ENCODE measurements at regions not wholly inside any gene's neighbourhood (a gene's known extent, or its start where the extent isn't known, plus 50 kb on each side); places are given as distances from the start of the nearest gene placed in this dataset.

DNA sequence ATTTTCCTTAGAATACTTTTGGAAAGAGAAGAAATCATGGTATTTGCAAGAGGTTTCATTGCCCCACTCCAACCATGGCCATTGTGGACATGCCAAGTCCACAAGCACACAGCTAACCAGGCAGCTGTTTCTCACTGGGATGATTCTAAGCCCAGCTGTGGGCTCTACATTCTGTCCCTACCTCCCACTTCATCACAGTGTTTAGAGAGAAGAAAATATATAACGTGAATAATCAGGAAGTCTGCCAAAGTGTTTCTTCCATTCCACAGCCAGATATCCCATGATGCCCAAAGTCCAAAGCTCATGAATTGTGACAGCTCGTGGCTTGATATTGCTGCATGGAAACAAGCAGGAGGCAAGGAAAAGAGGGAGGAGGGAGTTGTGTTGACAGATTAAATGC lies 433.7 kb upstream of the GYPC start:
- 47% methylated on average over 2 of the region's 2 CpGs for WGBS (ENCODE audit: insufficient coverage, low lambda C conversion rate)
- no peak for DNase-seq
- H3K9me3 ChIP-seq (ENCODE audit: control insufficient read depth, low read depth, low read length): no peaks in the 10 kb centered on the region
- H3K4me3 ChIP-seq (ENCODE audit: low read length): no peak overlapping the region
- no peaks in the 10 kb centered on the region for H3K36me3 ChIP-seq (ENCODE audit: control insufficient read depth, insufficient read depth, low read length)
- H3K4me1 ChIP-seq (ENCODE audit: control insufficient read depth, insufficient read depth, low read length): no peaks in the 10 kb centered on the region
- H3K27me3 ChIP-seq (ENCODE audit: control insufficient read depth, insufficient read depth, low read length): no peaks in the 10 kb centered on the region
- H3K27ac ChIP-seq (ENCODE audit: low read length): no peak overlapping the region

DNA sequence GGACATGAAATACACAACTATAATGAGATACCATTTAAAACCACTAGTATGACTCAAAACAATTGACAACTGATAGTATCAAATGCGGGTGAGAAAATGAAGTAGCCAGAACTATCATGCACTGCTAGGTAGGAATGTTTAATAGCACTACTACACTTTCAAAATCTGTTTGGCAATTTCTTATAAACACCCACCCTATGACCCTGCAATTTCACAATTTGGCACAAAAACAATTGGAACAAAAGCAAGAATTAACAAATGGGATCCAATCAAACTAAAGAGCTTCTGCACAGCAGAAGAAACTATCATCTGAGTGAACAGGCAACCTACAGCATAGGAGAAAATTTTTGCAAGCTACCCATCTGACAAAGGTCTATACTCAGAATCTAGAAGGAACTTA lies 431.2 kb upstream of the GYPC start:
- 100% methylated on average over 1 of the region's 1 CpG for WGBS (ENCODE audit: insufficient coverage, low lambda C conversion rate)
- no peak for DNase-seq
- H3K4me1 ChIP-seq (ENCODE audit: control insufficient read depth, insufficient read depth, low read length): no peaks in the 10 kb centered on the region
- H3K27me3 ChIP-seq (ENCODE audit: control insufficient read depth, insufficient read depth, low read length): no peaks in the 10 kb centered on the region
- H3K36me3 ChIP-seq (ENCODE audit: control insufficient read depth, insufficient read depth, low read length): no peaks in the 10 kb centered on the region
- no peak overlapping the region for H3K4me3 ChIP-seq (ENCODE audit: low read length)
- no peak overlapping the region for H3K27ac ChIP-seq (ENCODE audit: low read length)
- no peaks in the 10 kb centered on the region for H3K9me3 ChIP-seq (ENCODE audit: control insufficient read depth, low read depth, low read length)

DNA sequence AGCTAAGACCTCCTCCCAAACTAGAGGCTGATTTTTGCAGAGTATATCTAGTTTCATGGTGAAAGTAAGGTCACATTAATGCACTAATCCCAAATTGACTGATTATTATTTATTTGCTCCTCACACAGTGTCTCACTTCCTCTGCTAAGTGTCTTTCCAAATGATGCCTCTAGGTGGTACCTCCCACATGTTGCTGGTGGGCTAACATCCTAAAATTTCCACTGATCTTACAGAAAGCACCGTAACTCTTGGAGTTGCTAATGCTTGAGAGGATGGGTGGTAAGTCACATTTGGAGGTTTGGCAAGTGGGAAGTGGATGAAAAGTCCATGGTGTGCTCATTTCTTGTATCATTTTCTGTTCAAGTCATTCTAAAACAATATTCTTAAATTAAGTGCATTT lies 428.7 kb upstream of the GYPC start:
- no peak for DNase-seq
- Histone ChIP-seq H3K9me3 (ENCODE audit: control insufficient read depth, low read depth, low read length) (no peaks in the 10 kb centered on the region), H3K4me3 (ENCODE audit: low read length) (no peak overlapping the region), H3K27ac (ENCODE audit: low read length) (no peak overlapping the region), H3K27me3 (ENCODE audit: control insufficient read depth, insufficient read depth, low read length) (no peaks in the 10 kb centered on the region), H3K4me1 (ENCODE audit: control insufficient read depth, insufficient read depth, low read length) (no peaks in the 10 kb centered on the region), H3K36me3 (ENCODE audit: control insufficient read depth, insufficient read depth, low read length) (no peaks in the 10 kb centered on the region)
- WGBS (ENCODE audit: insufficient coverage, low lambda C conversion rate): no CpG with 5 or more reads among the region's 1 CpG

DNA sequence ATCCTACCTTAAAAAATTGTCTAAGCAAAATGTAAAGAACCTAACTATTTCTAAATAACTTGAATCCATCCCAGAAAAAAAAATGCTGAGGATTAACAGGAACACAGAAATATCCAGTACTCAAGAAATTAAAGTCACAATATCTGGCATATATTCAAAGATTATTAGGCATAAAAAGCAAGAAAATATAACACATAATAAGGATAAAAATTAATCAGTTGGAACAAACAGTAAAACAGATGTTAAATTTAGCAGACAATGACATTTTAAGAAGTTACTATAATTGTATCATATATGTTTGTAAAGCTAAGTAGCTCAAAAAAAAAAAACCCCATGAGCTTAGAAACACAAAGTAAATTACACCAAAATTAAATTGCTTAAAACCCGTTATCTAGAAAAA lies 427.4 kb upstream of the GYPC start:
- H3K27me3 ChIP-seq (ENCODE audit: control insufficient read depth, insufficient read depth, low read length): no peaks in the 10 kb centered on the region
- H3K4me1 ChIP-seq (ENCODE audit: control insufficient read depth, insufficient read depth, low read length): no peaks in the 10 kb centered on the region
- no peak for DNase-seq
- H3K36me3 ChIP-seq (ENCODE audit: control insufficient read depth, insufficient read depth, low read length): no peaks in the 10 kb centered on the region
- H3K4me3 ChIP-seq (ENCODE audit: low read length): no peak overlapping the region
- 71% methylated on average over 1 of the region's 1 CpG for WGBS (ENCODE audit: insufficient coverage, low lambda C conversion rate)
- no peaks in the 10 kb centered on the region for H3K9me3 ChIP-seq (ENCODE audit: control insufficient read depth, low read depth, low read length)
- no peak overlapping the region for H3K27ac ChIP-seq (ENCODE audit: low read length)

DNA sequence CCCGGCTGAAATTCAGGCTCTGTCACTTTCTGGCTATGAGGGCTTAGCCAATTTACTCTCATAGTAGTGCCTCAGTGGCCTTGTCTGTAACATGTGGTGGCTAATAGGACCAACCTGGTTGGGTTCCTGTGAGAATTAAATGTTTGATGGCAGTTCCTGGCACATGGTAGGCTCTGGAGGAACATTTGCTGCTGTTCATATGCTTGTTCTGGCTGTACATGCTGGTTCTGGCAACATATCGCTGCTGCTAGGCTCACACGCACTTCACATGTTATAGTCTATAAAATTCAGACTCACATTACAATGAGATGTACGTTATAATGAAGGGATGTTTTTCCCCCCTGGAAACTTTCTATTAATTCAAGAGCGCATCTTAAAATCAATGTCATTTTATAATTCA lies 417.7 kb upstream of the GYPC start:
- DNase-seq: no peak
- Histone ChIP-seq H3K27ac (ENCODE audit: low read length) (no peak overlapping the region), H3K36me3 (ENCODE audit: control insufficient read depth, insufficient read depth, low read length) (no peaks in the 10 kb centered on the region), H3K27me3 (ENCODE audit: control insufficient read depth, insufficient read depth, low read length) (no peaks in the 10 kb centered on the region), H3K4me3 (ENCODE audit: low read length) (no peak overlapping the region), H3K9me3 (ENCODE audit: control insufficient read depth, low read depth, low read length) (no peaks in the 10 kb centered on the region), H3K4me1 (ENCODE audit: control insufficient read depth, insufficient read depth, low read length) (no peaks in the 10 kb centered on the region)
- WGBS (ENCODE audit: insufficient coverage, low lambda C conversion rate): 100% methylated on average over 3 of the region's 5 CpGs

DNA sequence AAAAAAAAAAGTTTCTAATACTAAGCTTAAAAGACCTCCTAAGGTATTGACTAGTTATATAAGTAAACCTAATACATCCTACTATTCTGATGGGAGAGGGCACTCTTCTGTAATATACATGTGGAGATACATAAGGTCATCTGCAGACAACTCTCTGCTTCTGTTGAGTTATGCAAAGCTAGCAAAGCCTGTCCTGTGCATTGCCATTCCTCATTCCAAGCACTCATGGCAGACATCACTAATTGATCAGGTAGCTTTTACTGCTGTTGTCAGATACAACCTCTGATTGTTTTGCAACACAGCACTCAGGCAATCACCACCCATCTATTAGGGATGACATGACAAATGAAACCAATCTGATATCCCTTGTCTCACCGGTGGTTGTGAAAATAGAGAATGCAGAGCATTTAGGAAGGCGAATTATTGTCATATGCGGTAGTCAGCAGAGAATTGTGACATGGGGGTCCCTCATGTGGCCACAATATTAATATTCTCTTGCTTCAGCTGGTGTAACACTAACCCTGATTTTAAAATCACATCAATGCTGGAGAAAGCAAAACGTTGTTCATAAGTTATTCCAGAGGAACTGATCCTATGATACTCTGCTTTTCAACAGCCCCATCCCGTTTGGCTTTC lies 416.5 kb upstream of the GYPC start:
- no peaks in the 10 kb centered on the region for H3K9me3 ChIP-seq (ENCODE audit: control insufficient read depth, low read depth, low read length)
- H3K27me3 ChIP-seq (ENCODE audit: control insufficient read depth, insufficient read depth, low read length): no peaks in the 10 kb centered on the region
- H3K27ac ChIP-seq (ENCODE audit: low read length): no peak overlapping the region
- WGBS (ENCODE audit: insufficient coverage, low lambda C conversion rate): 80% methylated on average over 1 of the region's 5 CpGs
- DNase-seq: no peak
- no peaks in the 10 kb centered on the region for H3K4me1 ChIP-seq (ENCODE audit: control insufficient read depth, insufficient read depth, low read length)
- H3K36me3 ChIP-seq (ENCODE audit: control insufficient read depth, insufficient read depth, low read length): no peaks in the 10 kb centered on the region
- H3K4me3 ChIP-seq (ENCODE audit: low read length): no peak overlapping the region

DNA sequence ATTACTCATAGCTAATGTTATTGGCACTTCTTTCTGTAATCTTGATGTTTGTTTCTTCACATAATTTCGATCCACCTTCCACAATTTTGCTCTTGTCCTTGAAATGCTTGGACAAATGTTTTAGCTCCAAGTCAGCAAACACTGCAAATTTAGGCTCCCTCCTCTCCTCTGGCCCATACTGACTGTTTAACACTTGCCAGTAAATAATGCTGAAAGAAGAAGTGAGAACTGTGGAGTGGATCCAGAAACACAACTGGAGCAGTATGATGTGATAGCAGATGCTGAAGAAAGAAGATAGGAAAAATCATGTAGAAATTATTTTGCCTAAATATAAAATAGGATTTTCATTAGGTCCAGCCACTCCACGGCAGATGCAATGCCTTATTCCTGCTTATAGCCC lies 415.0 kb upstream of the GYPC start:
- Histone ChIP-seq H3K9me3 (ENCODE audit: control insufficient read depth, low read depth, low read length) (no peaks in the 10 kb centered on the region), H3K27me3 (ENCODE audit: control insufficient read depth, insufficient read depth, low read length) (no peaks in the 10 kb centered on the region), H3K4me1 (ENCODE audit: control insufficient read depth, insufficient read depth, low read length) (no peaks in the 10 kb centered on the region), H3K27ac (ENCODE audit: low read length) (no peak overlapping the region), H3K36me3 (ENCODE audit: control insufficient read depth, insufficient read depth, low read length) (no peaks in the 10 kb centered on the region), H3K4me3 (ENCODE audit: low read length) (no peak overlapping the region)
- no peak for DNase-seq
- 93% methylated on average over 2 of the region's 2 CpGs for WGBS (ENCODE audit: insufficient coverage, low lambda C conversion rate)

DNA sequence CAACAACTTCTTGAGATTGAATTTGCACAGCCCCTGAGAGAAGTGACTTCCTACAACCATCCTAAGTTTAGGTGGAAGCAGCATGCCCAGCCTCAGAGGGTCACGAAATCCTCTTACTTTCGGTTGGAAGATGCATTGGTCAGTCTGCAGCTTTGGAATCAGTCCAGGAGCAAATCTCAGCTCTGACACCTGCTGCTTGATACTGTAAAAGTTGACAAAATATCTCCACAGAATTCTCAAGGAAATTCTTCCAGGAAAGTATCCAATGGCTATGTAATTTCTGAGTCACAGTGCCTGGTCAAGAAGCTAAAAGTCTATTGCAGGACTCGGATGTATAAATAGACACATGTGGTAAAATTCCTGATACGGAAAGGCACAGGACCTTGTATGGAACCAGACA lies 414.5 kb upstream of the GYPC start:
- Histone ChIP-seq H3K4me3 (ENCODE audit: low read length) (no peak overlapping the region), H3K4me1 (ENCODE audit: control insufficient read depth, insufficient read depth, low read length) (no peaks in the 10 kb centered on the region), H3K27me3 (ENCODE audit: control insufficient read depth, insufficient read depth, low read length) (no peaks in the 10 kb centered on the region), H3K27ac (ENCODE audit: low read length) (no peak overlapping the region), H3K9me3 (ENCODE audit: control insufficient read depth, low read depth, low read length) (no peaks in the 10 kb centered on the region), H3K36me3 (ENCODE audit: control insufficient read depth, insufficient read depth, low read length) (no peaks in the 10 kb centered on the region)
- WGBS (ENCODE audit: insufficient coverage, low lambda C conversion rate): no CpG with 5 or more reads among the region's 4 CpGs
- no peak for DNase-seq

DNA sequence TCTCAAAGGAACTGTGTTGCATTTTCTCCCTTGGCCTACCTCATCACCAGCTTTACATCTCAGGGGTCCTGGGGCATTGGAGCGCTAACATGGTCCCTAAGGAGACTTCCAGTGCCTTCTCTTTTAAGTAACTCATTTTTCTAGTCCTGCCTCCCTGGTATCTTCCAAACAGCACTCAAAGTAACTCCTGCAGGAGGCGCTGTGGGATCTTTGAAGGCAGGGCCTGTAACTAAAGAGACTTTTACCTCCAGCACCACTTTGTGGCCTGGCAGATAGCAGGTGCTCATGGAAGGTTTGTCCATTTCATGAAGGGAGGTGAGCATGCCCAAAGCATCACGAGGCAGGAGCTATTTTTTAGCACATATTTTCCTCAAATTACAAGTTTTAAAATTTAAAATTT lies 411.0 kb upstream of the GYPC start:
- Histone ChIP-seq H3K36me3 (ENCODE audit: control insufficient read depth, insufficient read depth, low read length) (no peaks in the 10 kb centered on the region), H3K9me3 (ENCODE audit: control insufficient read depth, low read depth, low read length) (no peaks in the 10 kb centered on the region), H3K27me3 (ENCODE audit: control insufficient read depth, insufficient read depth, low read length) (no peaks in the 10 kb centered on the region), H3K4me3 (ENCODE audit: low read length) (no peak overlapping the region), H3K27ac (ENCODE audit: low read length) (no peak overlapping the region), H3K4me1 (ENCODE audit: control insufficient read depth, insufficient read depth, low read length) (no peaks in the 10 kb centered on the region)
- WGBS (ENCODE audit: insufficient coverage, low lambda C conversion rate): 33% methylated on average over 1 of the region's 3 CpGs
- peak; percentile 7 to 31 for DNase-seq

DNA sequence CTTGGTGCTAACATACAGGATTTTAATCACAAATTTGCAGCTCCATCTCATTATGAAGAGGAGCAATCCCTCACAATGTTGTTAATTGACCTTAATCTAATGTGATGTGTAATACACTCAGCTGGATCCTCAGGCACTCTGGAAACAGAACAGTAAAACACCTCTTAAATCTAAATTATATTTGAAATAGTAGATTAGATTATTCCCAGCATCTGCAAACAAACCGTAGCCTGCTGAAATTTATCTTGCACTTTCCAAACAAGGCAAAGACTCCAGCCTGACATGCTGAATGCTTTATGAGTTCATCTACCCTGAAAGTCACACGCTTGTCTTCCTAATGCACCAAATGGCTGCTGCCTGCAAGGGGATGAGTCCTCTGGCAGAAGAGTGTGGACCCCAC lies 402.3 kb upstream of the GYPC start:
- Histone ChIP-seq H3K27ac (ENCODE audit: low read length) (no peak overlapping the region), H3K36me3 (ENCODE audit: control insufficient read depth, insufficient read depth, low read length) (no peaks in the 10 kb centered on the region), H3K4me3 (ENCODE audit: low read length) (no peak overlapping the region), H3K4me1 (ENCODE audit: control insufficient read depth, insufficient read depth, low read length) (no peaks in the 10 kb centered on the region), H3K9me3 (ENCODE audit: control insufficient read depth, low read depth, low read length) (no peaks in the 10 kb centered on the region), H3K27me3 (ENCODE audit: control insufficient read depth, insufficient read depth, low read length) (no peaks in the 10 kb centered on the region)
- no CpG with 5 or more reads among the region's 2 CpGs for WGBS (ENCODE audit: insufficient coverage, low lambda C conversion rate)
- no peak for DNase-seq

DNA sequence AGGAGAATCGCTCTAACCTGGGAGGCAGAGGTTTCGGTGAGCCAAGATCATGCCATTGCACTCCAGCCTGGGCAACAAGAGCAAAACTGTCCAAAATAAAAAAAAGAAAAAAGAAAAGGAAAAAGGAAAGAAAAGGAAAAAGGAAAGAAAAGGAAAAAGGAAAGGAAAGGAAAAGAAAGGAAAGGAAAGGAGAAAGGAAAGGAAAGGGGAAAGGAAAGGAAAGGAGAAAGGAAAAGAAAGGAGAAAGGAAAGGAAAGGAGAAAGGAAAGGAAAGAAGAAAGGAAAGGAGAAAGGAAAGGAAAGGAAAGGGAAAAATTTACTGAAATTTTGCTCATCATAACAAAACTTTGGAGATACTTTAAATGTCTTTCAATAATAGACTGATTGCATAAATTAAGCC lies 391.3 kb upstream of the GYPC start:
- Histone ChIP-seq H3K4me1 (ENCODE audit: control insufficient read depth, insufficient read depth, low read length) (no peaks in the 10 kb centered on the region), H3K27ac (ENCODE audit: low read length) (no peak overlapping the region), H3K36me3 (ENCODE audit: control insufficient read depth, insufficient read depth, low read length) (no peaks in the 10 kb centered on the region), H3K4me3 (ENCODE audit: low read length) (no peak overlapping the region), H3K9me3 (ENCODE audit: control insufficient read depth, low read depth, low read length) (no peaks in the 10 kb centered on the region), H3K27me3 (ENCODE audit: control insufficient read depth, insufficient read depth, low read length) (no peaks in the 10 kb centered on the region)
- no peak for DNase-seq
- WGBS (ENCODE audit: insufficient coverage, low lambda C conversion rate): 97% methylated on average over 2 of the region's 2 CpGs
